NCI-H748 treated with DMSO at 0.1 percent for 48 hours (cell line): ENCODE measurements at regions not wholly inside any gene's neighbourhood (a gene's known extent, or its start where the extent isn't known, plus 50 kb on each side); places are given as distances from the start of the nearest gene placed in this dataset.
"Not testable (repeated sequence)": the region's sequence is repeated elsewhere in the genome, so short reads cannot be mapped to it uniquely, and the experiment has no call there.

ENCODE experiments used
- DNase-seq: peaks from one replicate; lab custom pipeline; 2025; lab: John Stamatoyannopoulos, UW

DNA sequence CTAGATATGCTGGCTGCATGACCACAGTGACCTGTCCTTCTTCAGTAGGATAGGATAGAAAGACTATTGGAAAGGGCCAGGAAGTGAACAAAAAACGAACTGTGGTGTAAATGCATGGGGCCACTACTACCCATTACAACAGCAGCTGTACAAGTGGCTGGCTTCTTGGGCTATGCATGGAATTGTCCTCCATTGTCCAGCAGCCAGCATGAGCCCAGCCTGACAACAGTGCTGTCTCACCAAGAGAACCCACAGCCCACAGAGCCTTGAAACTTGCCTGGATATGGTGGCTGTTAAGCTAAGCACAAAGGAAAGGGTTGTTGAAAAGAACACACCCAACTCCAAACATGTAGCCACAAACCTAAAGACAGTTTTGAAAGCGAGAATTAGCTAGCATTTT, 330.2 kb upstream of the F9 start:
- no peak for DNase-seq

DNA sequence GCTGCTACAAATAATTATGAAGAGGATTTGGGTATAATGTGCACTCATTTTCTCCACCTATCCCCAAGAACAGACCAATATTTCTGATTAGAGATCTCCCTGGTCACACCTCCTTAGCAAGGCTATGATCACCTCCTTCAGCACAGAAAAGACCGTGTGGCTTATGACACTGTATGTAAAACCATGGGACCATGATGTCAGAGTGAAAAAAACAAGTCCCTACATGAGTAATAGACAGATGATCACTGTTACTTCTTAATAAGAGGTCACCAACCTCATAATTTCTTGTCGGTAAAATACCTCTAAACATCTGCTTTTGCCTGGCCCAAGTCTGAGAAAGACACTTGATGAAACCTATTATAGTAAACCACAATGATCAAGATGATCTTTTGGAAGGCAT, 330.6 kb upstream of the F9 start:
- no peak for DNase-seq

DNA sequence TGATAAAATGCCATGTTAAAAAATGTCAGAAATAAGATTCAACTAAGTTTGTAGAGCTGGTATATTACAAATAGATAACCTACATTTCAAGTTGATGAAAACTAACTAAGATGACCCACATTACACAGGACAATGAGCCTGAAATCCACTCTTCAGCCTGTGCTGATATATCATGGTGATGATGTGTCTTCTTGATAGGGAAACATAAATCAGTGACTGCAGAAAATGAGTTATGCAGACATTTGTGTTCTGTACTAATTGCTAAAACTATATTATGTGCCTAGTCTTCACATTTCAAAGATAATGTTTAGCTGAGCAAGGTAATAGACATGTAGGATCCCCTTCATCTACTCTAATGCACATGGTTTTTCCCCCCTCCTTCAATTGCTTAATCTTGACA, 331.6 kb upstream of the F9 start:
- no peak for DNase-seq

DNA sequence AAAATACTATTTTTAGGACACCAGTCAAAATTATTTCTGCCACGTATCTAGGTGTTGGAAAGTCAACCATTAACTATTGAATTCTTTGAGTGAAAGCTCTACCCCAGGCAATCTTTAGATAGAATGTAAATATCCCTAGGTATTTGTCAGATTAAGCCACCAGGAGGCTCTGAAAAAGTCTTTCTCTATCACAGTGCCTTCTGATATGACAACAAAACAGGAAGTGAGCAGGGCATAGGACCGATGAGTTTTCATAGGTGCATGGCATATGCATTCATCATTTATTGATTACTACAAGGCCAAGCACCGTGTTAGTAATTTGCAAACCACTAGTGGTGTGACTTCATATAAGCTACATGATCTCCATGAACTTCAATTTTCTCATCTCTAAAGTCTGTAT, 333.6 kb upstream of the F9 start:
- no peak for DNase-seq

DNA sequence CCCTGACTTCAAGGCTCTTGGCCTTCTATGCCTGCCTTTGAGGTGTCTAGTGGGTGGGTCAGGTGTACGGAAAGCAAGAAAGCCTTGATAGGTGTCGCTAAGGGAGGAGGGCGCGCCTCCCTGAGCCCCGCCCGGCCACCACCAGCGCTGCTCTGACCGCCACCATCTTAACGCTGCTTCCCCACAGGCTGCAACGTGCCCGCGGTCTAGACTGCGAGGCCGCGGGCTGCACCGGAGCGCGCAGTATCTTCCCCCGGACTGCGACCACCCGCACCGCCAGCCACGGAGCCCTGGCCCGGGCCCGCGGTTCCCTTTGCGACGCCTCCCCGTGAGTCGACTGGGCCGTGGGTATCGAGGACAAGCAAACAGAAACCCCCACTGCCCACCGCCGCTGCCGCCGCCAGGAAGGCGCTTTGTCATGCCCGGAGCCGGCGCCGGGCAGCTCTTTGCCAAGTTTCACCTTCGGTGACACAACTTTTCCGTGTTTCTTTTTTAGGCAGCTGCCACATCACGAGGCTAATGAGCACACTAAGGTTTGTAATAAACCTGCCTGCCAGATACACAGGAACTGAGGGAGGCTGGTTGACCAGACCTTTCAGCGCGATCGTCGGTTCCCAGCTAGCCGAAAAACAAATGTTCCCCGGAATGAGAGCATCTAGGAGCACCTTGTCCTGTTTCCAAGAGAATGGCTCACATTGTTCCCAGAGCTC, 335.8 kb upstream of the F9 start:
- peak; percentile 31 for DNase-seq

DNA sequence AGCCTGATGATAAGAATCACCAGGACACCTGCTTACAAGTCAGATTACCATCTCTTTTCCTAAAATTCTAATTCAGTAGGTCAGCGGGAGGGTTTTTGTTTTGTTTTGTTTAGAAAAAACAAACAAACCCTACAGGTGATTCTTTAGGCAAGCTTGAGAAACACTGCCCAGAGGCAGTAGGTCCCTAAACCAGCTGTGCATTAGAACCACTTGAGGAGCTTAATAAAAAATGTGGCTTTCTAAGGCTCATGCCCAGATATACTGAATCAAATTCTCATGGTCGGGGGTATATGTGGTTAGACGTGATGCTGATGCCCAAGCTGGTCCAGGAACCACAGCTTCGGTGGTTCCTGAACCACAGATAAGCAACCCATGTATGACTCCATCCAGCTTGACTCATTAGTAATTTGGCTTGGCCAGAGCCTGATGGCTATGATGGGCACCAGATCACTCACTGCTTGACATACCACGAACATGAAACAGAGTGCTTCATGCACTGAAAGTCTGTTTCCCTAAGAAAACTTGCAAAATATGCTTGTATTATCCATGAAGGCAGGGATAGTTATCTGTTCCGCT, 338.1 kb upstream of the F9 start:
- no peak for DNase-seq

DNA sequence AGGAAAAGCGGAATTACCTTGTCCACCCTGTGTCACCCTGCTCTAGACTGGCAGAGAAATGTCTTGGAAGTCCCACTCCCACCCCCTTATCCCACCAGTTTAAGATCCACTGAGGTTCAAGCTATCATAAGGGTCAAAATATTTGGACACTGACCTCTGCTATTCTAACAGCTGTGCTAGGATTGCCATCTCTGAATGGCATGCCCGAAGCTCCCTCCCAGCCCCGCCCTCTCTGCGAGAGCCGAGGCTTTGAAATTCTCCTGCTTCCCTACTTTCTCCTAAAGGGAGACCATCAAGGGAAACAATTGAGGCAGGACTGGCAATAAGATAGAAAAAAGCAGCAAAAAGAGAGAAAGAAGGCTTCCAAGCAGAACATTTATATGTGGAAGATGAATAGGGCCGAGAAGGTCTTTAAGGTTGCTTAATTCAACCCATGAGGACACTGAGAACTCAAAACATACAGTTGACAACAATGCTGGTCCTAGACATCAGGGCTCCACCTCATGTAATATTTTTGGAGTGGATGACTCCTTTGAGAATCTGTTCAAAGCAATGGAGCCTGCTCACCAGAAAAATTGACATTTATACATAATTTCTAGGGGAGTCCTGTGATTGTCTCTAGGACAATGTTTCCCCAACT, 338.7 kb upstream of the F9 start:
- no peak for DNase-seq

DNA sequence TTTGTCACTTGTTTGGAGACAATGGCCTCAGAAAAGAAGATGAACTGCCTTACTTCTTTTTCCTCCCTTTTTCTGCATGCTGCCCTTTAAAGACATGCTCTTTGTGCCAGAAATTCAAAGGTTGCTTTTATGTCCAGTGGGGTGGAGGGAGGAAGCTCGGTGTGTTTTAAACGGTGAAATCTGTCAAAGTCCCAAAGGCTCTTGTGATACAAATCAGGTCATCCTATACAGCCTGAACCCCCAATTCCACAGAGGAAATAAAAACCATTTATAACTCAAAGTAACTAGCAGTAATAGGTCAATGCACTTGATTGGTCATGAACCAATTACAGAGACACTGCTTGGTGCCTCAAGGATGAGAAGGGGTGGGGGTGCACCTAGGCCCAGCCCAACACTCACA, 339.3 kb upstream of the F9 start:
- DNase-seq, result no peak

DNA sequence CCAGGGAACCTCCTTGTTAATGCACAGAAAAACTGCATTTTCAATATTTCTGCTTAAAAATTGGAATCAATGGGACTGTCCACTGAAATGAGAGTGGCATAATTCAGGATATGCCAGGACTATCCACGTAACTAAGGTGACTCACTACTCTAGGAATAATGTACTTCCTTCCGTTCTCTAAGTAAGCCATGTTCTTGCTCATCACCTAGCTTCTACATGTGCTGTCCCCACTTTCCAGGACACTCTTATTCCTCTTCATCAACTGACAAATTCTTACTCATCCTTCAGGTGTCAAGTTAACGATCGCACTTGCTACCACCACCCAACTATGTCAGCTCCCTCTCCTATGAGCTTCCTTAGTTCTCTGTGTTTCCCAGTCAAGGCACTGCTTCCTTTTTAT, 342.8 kb upstream of the F9 start:
- no peak for DNase-seq

DNA sequence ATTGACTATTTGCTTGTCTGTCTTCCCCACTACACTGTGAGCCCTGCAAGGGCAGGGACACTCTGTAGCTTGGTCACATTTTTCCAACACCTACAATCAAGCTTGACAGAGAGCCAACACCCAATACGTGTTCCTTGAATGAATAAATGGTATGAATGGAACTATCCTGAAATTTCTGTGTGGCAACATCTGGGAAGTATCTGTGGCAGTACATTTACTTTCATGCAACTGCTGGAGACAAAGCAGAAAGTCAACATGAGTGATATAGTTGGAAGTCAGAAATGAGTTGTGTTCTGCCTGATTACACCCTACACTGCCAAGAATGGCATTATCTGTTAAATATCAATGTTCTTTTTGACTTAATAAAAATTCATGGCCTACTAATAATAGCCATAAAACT, 343.5 kb upstream of the F9 start:
- DNase-seq, result no peak

DNA sequence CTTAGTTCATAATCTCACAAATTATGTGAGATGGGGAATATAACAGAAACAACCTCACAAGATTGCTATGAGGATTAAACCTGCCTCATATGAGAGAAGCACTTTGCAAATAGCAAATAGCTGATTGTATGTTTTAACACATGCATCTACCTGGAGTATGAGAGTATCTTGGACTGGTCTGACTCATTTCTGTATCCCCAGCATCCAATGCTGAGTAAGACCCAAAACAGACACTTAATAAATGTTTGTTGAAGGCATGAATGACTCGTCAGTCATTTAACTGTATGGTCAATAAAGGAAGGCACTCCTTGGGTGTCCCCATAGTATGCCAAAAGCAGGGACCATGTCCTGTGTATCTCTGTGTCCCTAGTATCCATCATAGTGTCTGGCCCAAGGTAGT, 350.9 kb upstream of the F9 start:
- DNase-seq, result no peak

DNA sequence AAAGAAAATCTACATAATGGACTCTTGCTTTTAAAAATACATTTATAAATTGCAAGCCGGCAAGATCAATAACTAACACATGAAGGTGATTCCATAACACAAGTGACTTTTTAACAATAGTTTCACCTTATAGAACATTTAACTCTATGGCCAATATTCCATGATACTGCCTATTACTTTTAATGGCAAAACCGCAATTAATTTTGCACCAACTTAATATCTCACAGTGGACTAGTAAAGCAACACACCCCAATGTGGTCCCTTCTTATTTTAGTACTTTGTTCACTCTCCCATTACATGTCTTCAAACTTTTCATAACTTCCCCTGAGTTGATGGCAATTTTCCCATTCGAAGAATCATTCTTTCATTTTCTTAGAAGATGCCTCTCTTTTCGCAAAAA, 351.6 kb upstream of the F9 start:
- DNase-seq, result no peak

DNA sequence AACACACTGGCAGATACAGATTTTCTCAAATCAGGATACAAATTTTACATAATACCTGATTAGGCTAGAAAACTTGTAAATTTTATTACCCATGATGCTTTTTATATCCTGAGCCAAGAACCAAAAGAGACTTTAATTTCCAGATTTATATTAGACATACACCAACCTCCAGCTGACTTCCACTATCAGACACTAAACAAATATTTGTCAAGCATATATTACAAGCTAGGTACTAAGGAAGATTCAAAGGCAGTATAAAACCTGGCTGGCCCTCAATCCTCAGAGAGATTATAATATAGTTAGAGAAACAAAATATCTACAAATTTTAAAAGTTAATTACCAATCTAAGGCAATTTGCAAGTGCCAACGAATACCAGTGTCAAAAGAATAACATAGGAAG, 357.8 kb upstream of the F9 start:
- no peak for DNase-seq

DNA sequence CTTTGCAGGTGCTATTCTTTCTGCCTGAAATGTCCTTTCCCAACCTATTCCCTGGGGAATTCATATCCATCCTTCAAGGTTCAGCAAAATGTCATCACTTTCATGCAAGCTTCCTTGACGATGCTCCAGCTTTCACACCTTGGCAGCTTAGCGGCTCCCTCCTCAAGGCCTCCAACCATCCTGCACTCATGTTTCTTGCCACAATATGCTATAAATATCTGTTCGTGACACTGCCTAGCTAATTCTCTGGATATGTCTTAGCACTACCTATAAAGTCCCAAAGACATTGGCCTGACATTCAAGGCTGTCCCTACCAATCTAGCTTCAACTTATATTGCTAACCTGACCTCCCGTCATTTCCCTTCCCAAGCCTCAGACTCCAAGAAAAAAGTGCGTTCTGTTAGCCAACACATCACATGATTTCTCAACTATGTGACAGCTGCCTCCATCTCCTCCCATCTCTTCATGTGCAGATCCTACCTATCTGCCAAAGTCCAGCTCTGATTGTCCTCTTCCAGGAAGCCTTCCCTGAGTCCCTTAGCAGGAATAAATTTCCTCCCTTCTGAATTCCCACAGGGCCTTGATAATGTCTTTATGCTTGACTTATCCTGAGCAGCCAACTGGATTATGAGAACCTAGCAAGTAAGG, 359.9 kb upstream of the F9 start:
- DNase-seq, result no peak

DNA sequence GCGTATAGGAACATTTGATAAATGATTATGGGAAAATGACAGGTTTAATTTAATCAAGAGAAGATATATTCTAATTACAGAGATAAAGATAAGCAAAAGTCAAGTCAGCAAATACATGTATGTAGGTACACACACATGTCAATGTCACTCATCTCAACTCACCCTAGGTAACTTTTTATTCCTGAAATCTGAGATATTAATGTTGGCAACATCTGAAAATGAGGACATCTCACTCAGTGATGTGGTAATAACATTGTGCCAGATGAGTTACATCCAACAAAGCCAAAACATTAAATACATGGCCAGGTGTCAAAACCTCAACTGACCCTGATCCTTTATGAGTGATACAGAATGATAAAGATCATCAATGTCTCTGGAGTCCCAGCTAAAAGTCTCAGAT, 363.3 kb upstream of the F9 start:
- DNase-seq, result no peak

DNA sequence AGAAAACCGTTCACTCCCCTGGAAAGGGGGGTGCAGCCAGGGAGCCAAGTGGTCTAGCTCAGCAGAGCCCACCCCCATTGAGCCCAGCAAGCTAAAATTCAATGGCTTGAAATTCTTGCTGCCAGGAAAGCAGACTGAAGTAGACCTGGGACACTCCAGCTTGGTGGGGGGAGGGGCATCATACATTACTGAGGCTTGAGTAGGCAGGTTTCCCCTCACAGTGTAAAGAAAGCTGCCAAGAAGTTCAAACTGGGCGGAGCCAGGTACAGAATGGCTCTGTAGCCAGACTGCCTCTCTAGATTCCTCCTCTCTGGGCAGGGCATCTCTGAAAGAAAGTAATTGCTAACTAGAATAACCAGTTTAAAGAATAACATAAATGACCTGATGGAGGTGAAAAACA, 372.3 kb upstream of the F9 start:
- no peak for DNase-seq

DNA sequence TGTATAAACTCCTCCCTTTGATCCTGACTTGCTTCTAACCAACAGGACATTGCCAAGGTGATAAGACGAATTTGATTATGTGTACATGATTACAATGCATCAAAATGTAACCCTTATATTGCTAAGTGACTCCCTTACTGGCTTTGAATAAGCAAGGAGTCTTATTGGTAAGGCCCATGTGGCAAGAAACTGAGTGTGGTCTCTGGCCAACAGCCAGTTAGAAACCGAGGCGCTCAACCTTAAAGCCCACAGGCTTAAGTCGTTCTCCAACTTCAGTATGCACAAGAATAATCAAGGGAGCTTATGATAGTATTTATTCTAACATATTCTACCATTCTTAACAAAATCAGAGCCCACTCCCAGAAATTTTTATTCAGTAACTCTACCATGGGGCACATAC, 374.2 kb upstream of the F9 start:
- DNase-seq, result no peak

DNA sequence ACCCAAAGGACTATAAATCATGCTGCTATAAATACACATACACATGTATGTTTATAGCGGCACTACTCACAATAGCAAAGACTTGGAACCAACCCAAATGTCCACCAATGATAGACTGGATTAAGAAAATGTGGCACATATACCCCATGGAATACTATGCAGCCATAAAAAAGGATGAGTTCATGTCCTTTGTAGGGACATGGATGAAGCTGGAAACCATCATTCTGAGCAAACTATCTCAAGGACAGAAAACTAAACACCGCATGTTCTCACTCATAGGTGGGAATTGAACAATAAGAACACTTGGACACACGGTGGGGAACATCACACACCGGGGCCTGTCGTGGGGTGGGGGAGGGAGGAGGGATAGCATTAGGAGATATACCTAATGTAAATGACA, 383.9 kb upstream of the F9 start:
- DNase-seq, result not testable (repeated sequence)

DNA sequence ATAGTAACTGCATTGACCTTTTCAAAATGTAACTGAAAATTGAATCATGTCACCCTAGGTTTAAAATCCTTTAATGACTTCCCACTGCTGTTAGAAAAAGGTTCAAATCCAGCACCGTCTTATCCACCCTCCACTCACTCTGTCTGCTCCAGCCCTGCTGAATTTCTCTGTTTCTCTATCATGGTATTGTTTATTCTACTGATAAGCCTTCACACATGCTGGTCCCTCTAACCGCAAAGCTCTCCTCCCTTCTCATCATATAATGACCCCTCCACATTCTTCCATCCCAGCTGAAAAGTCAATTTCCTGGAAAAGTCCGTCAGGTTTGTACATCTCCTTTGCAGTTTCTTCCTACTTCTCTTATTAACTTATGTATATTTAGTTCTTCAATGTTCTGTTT, 389.2 kb upstream of the F9 start:
- no peak for DNase-seq

DNA sequence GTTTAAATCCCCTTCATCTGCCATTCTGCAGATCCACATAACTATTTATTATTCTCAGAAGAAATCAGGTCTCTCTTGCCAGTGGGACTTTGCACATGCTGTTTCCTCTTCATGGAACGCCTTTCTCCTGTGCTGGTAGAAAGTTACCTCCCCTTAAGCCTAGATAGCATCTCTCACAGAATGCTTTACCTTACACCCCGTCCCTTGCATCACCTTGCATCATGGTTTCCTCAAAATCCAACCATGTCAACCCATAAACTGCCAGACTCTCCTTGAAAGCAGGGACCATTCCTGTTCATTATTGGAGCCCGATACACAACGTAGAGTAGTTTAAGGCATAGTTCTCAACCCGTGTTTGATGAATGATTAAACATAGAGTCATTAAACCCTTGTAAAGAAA, 396.2 kb upstream of the F9 start:
- DNase-seq, result no peak

DNA sequence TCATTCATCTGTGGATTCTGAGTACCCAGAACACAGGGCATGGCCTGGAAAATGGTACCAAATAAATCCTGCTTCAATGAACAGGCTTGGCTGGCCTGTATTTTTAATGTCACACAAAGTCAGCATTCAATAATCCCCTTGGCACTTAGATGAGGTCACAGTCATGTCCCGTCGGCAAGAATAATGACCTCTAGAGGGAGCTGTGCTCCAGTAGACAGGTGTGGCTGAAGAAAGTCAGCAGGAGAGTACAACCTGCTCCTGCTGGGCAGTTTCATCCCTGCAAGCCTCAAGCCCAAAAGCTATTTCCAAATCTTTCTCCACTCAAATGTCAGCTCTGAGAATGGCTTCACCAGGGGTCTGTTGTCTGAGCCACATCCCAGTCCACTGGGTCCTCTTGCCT, 404.0 kb upstream of the F9 start:
- DNase-seq, result peak; percentile 7

DNA sequence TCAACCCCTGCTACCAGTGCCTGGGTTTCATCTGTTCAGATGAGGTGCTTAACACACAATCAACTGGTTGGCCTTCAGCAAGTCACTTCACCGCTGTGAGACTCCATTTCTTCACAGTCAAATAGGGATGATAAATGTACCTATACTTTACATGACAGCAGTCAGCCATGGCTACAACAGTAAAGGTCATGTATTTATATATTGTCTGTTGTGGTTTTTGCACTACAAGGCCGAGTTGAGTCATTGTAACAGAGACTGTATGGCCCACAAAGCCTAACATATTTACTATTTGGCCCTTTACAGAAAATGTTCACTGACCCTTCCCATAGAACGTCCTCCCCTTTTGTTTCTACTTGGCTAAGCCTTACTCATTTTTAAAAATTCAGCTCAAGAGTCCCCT, 404.6 kb upstream of the F9 start:
- DNase-seq, result no peak

DNA sequence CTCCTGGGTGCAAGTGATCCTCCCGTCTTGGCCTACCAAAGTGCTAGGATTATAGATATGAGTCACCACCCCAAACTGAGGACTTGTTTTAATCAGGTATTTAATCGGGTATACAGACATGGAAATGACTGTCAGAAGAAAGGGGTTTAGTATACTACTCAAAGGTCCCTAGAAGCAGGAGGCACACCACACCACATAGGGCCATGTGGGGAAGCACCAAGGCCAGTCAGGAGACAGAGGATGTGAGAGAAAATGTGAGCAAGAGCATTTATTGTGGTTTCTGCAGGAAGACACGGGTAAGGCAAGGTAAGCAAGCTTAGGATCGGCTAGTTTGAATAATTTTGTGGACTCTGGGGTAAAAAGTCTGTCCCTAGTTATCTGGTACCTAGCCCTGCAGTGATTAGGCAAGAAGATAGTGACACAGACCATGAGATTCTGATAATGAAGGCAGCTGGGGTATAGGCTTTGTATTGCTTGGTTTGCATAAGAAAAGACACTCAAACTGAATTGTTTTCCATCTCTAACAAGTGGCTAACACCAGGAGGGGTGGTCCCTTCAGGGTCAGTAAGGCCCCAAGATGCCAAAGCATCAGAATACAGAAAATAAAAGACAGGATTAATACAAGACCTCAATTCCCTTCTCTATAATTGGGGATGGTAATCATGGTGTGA, 408.8 kb upstream of the F9 start:
- DNase-seq, result no peak
